Gastrocnemius medialis (tissue), 4 donors: ENCODE measurements at regions not wholly inside any gene's neighbourhood (a gene's known extent, or its start where the extent isn't known, plus 50 kb on each side); places are given as distances from the start of the nearest gene placed in this dataset.

Experiments used
- ATAC-seq, 2 donors: fragments of 150-250 bp; one replicate each; pipeline ENCODE4 v1.9.1; 2016
- DNase-seq, 2 donors: peaks; one replicate each; pipeline ENCODE4 v3.0.0-alpha.2; 2019
- H3K27ac ChIP-seq, 4 donors: fragments of 200-600 bp; sonication (generic); 1 replicate in 1 of 4; 2 replicates in 3 of 4; pipeline ENCODE4 v1.5.1; 2016 to 2018; ENCODE audit warnings: mild to moderate bottlenecking in 2 of 4, moderate library complexity in 1 of 4
- H3K27me3 ChIP-seq, 3 donors: fragments of 200-600 bp; sonication (generic) in 2 of 3; 1 replicate in 1 of 3; 2 replicates in 2 of 3; pipeline versions ENCODE4 v1.5.1 to v1.6.0; 2016 to 2019; ENCODE audit warnings: mild to moderate bottlenecking in 1 of 3, moderate library complexity in 1 of 3
- H3K36me3 ChIP-seq, 2 donors: fragments of 200-600 bp; sonication (generic) in 1 of 2; one replicate each; pipeline ENCODE4 v1.5.1; 2017 to 2018
- H3K4me1 ChIP-seq, 2 donors: fragments of 200-600 bp; sonication (generic) in 1 of 2; one replicate each; pipeline ENCODE4 v1.5.1; 2016 to 2017; ENCODE audit warnings: mild to moderate bottlenecking in 2 of 2
- H3K4me3 ChIP-seq, 4 donors: fragments of 200-600 bp; sonication (generic) in 3 of 4; 1 replicate in 1 of 4; 2 replicates in 3 of 4; pipeline ENCODE4 v1.5.1; 2016 to 2019; ENCODE audit warnings: mild to moderate bottlenecking in 2 of 4
- H3K9me3 ChIP-seq, 3 donors: fragments of 200-600 bp; sonication (generic) in 2 of 3; 1 replicate in 1 of 3; 2 replicates in 2 of 3; pipeline ENCODE4 v1.5.1; 2016 to 2019
- POLR2A ChIP-seq, 2 donors: fragments of 450-650 bp; IDR thresholded peaks; one replicate each; pipeline ENCODE4 v1.6.1; 2017; ENCODE audit warnings: antibody characterized with exemption in 2 of 2, mild to moderate bottlenecking in 2 of 2, moderate library complexity in 2 of 2
- in situ Hi-C, 4 donors: fragments of 200-750 bp; cut with MboI; loops; one replicate each; pipeline versions ENCODE4 v1.15.0 to v1.8.0; 2017; ENCODE audit warnings: low sequenced_read_pairs in 4 of 4
- intact Hi-C: fragments of 100-400 bp; cut with DNase I; formaldehyde crosslinking; loops from one replicate; pipeline ENCODE4 v1.15.1; 2023; ENCODE audit warnings: low total_unique reads
- TF ChIP-seq, protein P1 (sequence below), 5 experiments: fragments of 450-650 bp in 3 of 5; fragments of 200-600 bp in 2 of 5; sonication (generic) in 2 of 5; IDR thresholded peaks in 4 of 5; conservative IDR thresholded peaks in 1 of 5; 1 replicate in 4 of 5; 2 replicates in 1 of 5; pipeline ENCODE4 v1.5.1; 2016 to 2019; ENCODE audit warnings: antibody characterized with exemption in 5 of 5, mild to moderate bottlenecking in 3 of 5, moderate library complexity in 3 of 5

DNA sequence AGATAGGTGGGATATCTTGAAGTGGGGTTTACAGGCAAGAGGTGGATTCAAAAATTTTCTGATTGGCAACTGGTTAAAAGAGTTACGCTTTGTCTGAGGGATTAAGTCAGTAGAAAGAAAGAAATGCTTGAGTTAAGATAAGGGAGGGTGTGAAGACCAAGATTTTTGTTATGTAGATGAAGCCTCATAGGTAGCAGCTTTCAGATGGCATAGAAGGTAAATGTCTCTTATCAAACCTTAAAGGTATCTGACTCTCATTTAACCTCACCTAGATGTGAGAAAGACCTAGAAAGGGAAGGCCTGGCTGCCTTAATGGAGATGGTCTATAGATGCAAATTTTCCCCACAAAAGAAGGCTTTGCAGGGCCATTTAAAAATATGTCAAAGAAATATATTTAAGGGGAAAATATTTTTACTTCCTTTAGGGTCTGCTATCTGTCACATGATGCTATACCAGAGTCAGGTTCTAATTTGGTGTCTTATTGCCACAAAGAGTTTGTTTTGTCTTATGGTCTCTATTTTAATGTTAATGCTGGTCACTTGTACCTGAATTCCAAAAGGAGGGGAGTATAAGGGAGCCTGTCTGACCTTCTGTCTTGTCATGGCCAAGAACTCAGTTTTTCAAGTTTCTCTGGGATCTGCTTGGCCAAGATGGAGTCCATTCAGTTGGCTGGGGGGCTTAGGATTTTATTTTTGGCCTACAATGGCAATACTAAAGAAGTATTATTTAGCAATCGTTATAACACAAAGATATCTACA is 699.1 kb upstream of the AMOT start:
- TF ChIP-seq POLR2A (IDR thresholded peaks at IDR 0.05): no peak
- TF ChIP-seq, protein P1, sequence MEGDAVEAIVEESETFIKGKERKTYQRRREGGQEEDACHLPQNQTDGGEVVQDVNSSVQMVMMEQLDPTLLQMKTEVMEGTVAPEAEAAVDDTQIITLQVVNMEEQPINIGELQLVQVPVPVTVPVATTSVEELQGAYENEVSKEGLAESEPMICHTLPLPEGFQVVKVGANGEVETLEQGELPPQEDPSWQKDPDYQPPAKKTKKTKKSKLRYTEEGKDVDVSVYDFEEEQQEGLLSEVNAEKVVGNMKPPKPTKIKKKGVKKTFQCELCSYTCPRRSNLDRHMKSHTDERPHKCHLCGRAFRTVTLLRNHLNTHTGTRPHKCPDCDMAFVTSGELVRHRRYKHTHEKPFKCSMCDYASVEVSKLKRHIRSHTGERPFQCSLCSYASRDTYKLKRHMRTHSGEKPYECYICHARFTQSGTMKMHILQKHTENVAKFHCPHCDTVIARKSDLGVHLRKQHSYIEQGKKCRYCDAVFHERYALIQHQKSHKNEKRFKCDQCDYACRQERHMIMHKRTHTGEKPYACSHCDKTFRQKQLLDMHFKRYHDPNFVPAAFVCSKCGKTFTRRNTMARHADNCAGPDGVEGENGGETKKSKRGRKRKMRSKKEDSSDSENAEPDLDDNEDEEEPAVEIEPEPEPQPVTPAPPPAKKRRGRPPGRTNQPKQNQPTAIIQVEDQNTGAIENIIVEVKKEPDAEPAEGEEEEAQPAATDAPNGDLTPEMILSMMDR (IDR thresholded peaks at IDR 0.05 in 4 of 5, conservative IDR thresholded peaks at IDR 0.05 in 1 of 5): no peak
- ATAC-seq (no peak), DNase-seq (no peak)
- Histone ChIP-seq H3K4me3 (no peak overlapping the region), H3K9me3 (no peaks in the 10 kb centered on the region), H3K27ac (no peak overlapping the region), H3K27me3 (no peaks in the 10 kb centered on the region), H3K36me3 (no peaks in the 10 kb centered on the region), H3K4me1 (no peaks in the 10 kb centered on the region)
- intact Hi-C loops: no loop called here
- in situ Hi-C loops: no loop called here

DNA sequence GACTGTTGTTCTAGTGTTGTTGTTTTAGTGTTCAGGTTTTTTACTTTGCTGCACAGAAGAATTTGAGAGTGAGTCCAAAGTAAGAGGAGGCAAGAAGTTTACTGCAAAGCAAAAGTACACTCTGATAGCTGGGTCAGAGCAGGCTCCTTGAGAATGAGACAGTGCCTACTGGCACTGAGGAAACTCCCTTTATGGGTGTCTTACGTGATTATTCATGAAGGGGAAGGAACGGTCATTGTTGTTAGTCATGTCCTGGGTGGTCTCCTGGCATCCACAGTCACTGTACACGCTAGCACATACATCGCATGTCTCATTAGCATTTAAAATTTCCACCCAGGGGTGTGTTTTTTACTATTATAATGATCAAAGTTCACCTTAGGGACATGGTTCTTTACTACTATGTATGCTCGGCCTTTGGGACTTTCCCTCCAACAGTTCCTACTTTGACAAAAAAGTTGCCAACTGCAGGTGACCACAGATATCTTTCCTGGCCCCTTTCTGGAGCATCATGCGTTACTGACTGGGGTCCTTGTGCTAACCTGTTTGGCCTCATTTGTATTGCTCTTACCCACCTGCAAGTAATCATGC is 688.9 kb upstream of the AMOT start:
- H3K4me3 ChIP-seq: no peak overlapping the region
- peaks cover 0 to 6% (median 0%) of the 10 kb centered on the region in 3 donors for H3K9me3 ChIP-seq
- TF ChIP-seq POLR2A (IDR thresholded peaks at IDR 0.05): no peak
- TF ChIP-seq, protein P1 (IDR thresholded peaks at IDR 0.05 in 4 of 5, conservative IDR thresholded peaks at IDR 0.05 in 1 of 5): no peak
- no peak for ATAC-seq
- no peak overlapping the region for H3K27ac ChIP-seq
- peaks cover 0 to 8% (median 8%) of the 10 kb centered on the region in 3 donors for H3K27me3 ChIP-seq
- DNase-seq: no peak
- intact Hi-C loops: no loop called here
- H3K36me3 ChIP-seq: no peaks in the 10 kb centered on the region
- H3K4me1 ChIP-seq: no peaks in the 10 kb centered on the region
- in situ Hi-C loops: no loop called here

DNA sequence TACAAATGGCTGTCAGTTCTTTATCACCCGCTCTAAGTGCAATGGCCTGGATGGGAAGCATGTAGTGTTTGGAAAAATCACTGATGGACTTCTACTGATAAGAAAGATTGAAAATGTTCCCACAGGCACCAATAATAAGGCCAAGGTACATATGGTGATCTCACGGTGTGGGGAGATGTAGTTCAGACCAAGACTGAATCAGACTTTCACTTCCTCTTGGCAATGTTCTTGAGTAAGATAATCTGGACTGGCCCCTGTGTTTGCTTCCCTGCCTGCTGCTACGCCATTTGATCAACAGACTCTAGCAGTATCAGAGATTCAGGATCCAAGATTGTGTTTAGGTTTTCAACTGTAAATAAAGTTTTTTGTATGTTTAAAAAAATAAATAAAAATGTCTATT is 682.2 kb upstream of the AMOT start:
- intact Hi-C loops: no loop called here
- peaks cover 0 to 3% (median 0%) of the 10 kb centered on the region in 3 donors for H3K27me3 ChIP-seq
- no peaks in the 10 kb centered on the region for H3K36me3 ChIP-seq
- H3K4me1 ChIP-seq: no peaks in the 10 kb centered on the region
- no peak for TF ChIP-seq POLR2A (IDR thresholded peaks at IDR 0.05)
- TF ChIP-seq, protein P1 (IDR thresholded peaks at IDR 0.05 in 4 of 5, conservative IDR thresholded peaks at IDR 0.05 in 1 of 5): no peak
- H3K4me3 ChIP-seq: no peak overlapping the region
- in situ Hi-C loops: no loop called here
- no peak for ATAC-seq
- H3K9me3 ChIP-seq: no peaks in the 10 kb centered on the region
- H3K27ac ChIP-seq: no peak overlapping the region
- DNase-seq: no peak

DNA sequence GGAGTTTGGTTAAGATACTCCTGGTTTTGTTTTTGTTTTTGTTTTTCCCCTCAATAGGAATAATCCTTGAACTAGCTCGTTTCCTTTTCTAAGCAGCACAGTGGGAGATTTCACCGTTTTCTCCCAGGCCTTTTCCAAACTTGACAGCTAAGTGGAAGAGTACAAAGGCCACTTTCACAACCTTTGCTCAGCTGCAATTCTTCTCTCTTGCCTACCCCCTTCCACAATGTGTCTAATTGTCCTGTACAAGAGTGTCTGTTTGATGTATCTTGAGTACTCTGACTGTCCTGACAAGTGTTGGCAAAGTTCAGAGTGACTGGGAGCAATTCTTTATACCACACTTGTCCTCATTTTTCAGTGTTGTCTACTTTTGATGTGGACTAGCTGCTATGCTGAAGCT is 674.3 kb upstream of the AMOT start:
- H3K4me3 ChIP-seq: no peak overlapping the region
- DNase-seq (no peak), ATAC-seq (no peak)
- TF ChIP-seq, protein P1 (IDR thresholded peaks at IDR 0.05 in 4 of 5, conservative IDR thresholded peaks at IDR 0.05 in 1 of 5): no peak
- TF ChIP-seq POLR2A (IDR thresholded peaks at IDR 0.05): no peak
- H3K27ac ChIP-seq: no peak overlapping the region
- no peaks in the 10 kb centered on the region for H3K36me3 ChIP-seq
- no peaks in the 10 kb centered on the region for H3K27me3 ChIP-seq
- no peaks in the 10 kb centered on the region for H3K4me1 ChIP-seq
- in situ Hi-C loops: no loop called here
- intact Hi-C loops: no loop called here
- no peaks in the 10 kb centered on the region for H3K9me3 ChIP-seq
